SK-N-SH treated with all-trans-retinoic acid at 6 μM for 48 hours (cell line): ENCODE measurements at regions not wholly inside any gene's neighbourhood (a gene's known extent, or its start where the extent isn't known, plus 50 kb on each side); places are given as distances from the start of the nearest gene placed in this dataset.

Source experiments
- ATAC-seq: fragments of 200-7000 bp; cut with Tn5 transposase; 3 replicates; pipeline ENCODE4 v1.9.1; 2020; ENCODE audit warnings: mild to moderate bottlenecking, moderate library complexity
- ARNTL ChIP-seq: fragments of 450-650 bp; formaldehyde crosslinking; IDR thresholded peaks from 2 replicates; pipeline ENCODE4 v1.5.0; 2020; ENCODE audit warnings: low read depth, mild to moderate bottlenecking, moderate library complexity, borderline replicate concordance
- BACH2 ChIP-seq: fragments of 250-450 bp; sonication (Bioruptor Pico); IDR thresholded peaks from 2 replicates; pipeline ENCODE4 v1.9.0; 2021; ENCODE audit warnings: mild to moderate bottlenecking, borderline replicate concordance
- CREB5 ChIP-seq: fragments of 250-450 bp; sonication (Bioruptor Pico); IDR thresholded peaks from 2 replicates; pipeline ENCODE4 v1.5.1; 2020; ENCODE audit warnings: low read depth, mild to moderate bottlenecking, moderate library complexity
- CSDC2 ChIP-seq: fragments of 250-450 bp; sonication (Bioruptor Pico); IDR thresholded peaks from 2 replicates; pipeline ENCODE4 v1.5.0; 2020; ENCODE audit warnings: mild to moderate bottlenecking, moderate library complexity
- CSRNP3 ChIP-seq: fragments of 250-450 bp; sonication (Bioruptor Pico); IDR thresholded peaks from 2 replicates; pipeline ENCODE4 v1.5.1; 2021; ENCODE audit warnings: mild to moderate bottlenecking, moderate library complexity
- ESRRG ChIP-seq: fragments of 250-450 bp; sonication (Bioruptor Pico); IDR thresholded peaks from 2 replicates; pipeline ENCODE4 v1.6.1; 2021; ENCODE audit warnings: mild to moderate bottlenecking
- GLIS3 ChIP-seq: fragments of 250-450 bp; sonication (Bioruptor Pico); IDR thresholded peaks from 2 replicates; pipeline ENCODE4 v1.5.0; 2020; ENCODE audit warnings: mild to moderate bottlenecking, moderate library complexity
- ISL1 ChIP-seq: fragments of 250-450 bp; sonication (Bioruptor Pico); IDR thresholded peaks from 2 replicates; pipeline ENCODE4 v2.1.2; 2022; ENCODE audit warnings: mild to moderate bottlenecking, moderate library complexity
- OSR1 ChIP-seq: fragments of 250-450 bp; sonication (Bioruptor Pico); IDR thresholded peaks from 2 replicates; pipeline ENCODE4 v1.8.0; 2022; ENCODE audit warnings: moderate library complexity, mild to moderate bottlenecking, inconsistent platforms
- PATZ1 ChIP-seq: fragments of 250-450 bp; sonication (Bioruptor Pico); IDR thresholded peaks from 2 replicates; pipeline ENCODE4 v1.8.0; 2020; ENCODE audit warnings: mild to moderate bottlenecking, moderate library complexity, borderline replicate concordance
- PPARA ChIP-seq: fragments of 250-450 bp; sonication (Bioruptor Pico); IDR thresholded peaks from 2 replicates; pipeline ENCODE4 v1.5.0; 2020; ENCODE audit warnings: mild to moderate bottlenecking, borderline replicate concordance
- RARB ChIP-seq: fragments of 250-450 bp; sonication (Bioruptor Pico); IDR thresholded peaks from 2 replicates; pipeline ENCODE4 v1.8.0; 2021; ENCODE audit warnings: mild to moderate bottlenecking, moderate library complexity
- TCF4 ChIP-seq: fragments of 250-450 bp; sonication (Bioruptor Pico); IDR thresholded peaks from 2 replicates; pipeline ENCODE4 v1.8.0; 2021; ENCODE audit warnings: mild to moderate bottlenecking, moderate library complexity, borderline replicate concordance
- TOX ChIP-seq: fragments of 250-450 bp; sonication (Bioruptor Pico); IDR thresholded peaks from 2 replicates; pipeline ENCODE4 v1.8.0; 2021; ENCODE audit warnings: mild to moderate bottlenecking, moderate library complexity, borderline replicate concordance
- TSHZ2 ChIP-seq: fragments of 250-450 bp; sonication (Bioruptor Pico); IDR thresholded peaks from 2 replicates; pipeline ENCODE4 v1.5.0; 2020; ENCODE audit warnings: mild to moderate bottlenecking, moderate library complexity
- ZC3H10 ChIP-seq: fragments of 250-450 bp; sonication (Bioruptor Pico); IDR thresholded peaks from 2 replicates; pipeline ENCODE4 v1.5.1; 2021; ENCODE audit warnings: mild to moderate bottlenecking, moderate library complexity
- ZFP3 ChIP-seq: fragments of 250-450 bp; sonication (Bioruptor Pico); IDR thresholded peaks from 2 replicates; pipeline ENCODE4 v1.5.0; 2020; ENCODE audit warnings: mild to moderate bottlenecking, moderate library complexity
- ZNF565 ChIP-seq: fragments of 450-650 bp; formaldehyde crosslinking; conservative IDR thresholded peaks from 2 replicates; pipeline ENCODE4 v1.5.0; 2020; ENCODE audit warnings: low read depth, mild to moderate bottlenecking, moderate library complexity
- TF ChIP-seq, protein P1 (sequence below): fragments of 250-450 bp; sonication (Bioruptor Pico); IDR thresholded peaks from 2 replicates; pipeline ENCODE4 v1.8.0; 2021; ENCODE audit warnings: low read depth, mild to moderate bottlenecking, moderate library complexity, borderline replicate concordance

DNA sequence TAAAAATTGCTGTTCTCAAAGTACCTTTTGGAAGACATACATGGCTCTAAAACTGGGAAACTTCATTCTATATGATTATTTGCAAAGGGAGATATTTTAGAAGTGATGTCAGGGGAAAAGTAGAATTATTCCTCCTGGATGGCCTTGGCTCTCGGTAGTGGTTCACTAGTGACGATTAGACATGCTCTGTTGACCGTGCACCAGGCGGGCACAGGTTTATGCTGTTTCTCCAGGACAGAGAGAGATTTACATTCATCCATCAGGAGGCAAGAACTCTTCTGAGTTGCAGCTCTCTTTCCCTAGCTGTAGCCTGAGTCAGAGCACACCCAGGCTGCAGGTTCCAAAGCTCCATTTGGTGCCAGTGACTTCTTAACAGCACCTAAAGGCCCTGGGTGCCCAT, 184.9 kb upstream of the WDR11 start:
- no peak for ATAC-seq
- TF ChIP-seq, protein P1, sequence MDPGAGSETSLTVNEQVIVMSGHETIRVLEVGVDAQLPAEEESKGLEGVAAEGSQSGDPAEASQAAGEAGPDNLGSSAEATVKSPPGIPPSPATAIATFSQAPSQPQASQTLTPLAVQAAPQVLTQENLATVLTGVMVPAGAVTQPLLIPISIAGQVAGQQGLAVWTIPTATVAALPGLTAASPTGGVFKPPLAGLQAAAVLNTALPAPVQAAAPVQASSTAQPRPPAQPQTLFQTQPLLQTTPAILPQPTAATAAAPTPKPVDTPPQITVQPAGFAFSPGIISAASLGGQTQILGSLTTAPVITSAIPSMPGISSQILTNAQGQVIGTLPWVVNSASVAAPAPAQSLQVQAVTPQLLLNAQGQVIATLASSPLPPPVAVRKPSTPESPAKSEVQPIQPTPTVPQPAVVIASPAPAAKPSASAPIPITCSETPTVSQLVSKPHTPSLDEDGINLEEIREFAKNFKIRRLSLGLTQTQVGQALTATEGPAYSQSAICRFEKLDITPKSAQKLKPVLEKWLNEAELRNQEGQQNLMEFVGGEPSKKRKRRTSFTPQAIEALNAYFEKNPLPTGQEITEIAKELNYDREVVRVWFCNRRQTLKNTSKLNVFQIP (CRISPR knock-in tag): no peak
- no peak for TF ChIP-seq CSDC2 (CRISPR knock-in tag)
- TF ChIP-seq OSR1 (CRISPR knock-in tag): no peak
- TF ChIP-seq TSHZ2 (CRISPR knock-in tag): no peak
- no peak for TF ChIP-seq PATZ1 (CRISPR knock-in tag)
- no peak for TF ChIP-seq GLIS3 (CRISPR knock-in tag)
- no peak for TF ChIP-seq BACH2 (CRISPR knock-in tag)
- no peak for TF ChIP-seq ZNF565 (CRISPR knock-in tag)
- TF ChIP-seq CREB5: no peak
- TF ChIP-seq ZC3H10 (CRISPR knock-in tag): no peak
- no peak for TF ChIP-seq RARB (CRISPR knock-in tag)
- no peak for TF ChIP-seq TCF4

GRCh38 chr10:120667276-120667675, 183.9 kb upstream of the WDR11 start:
- TF ChIP-seq CSRNP3 (CRISPR knock-in tag): no peak
- no peak for TF ChIP-seq PPARA (CRISPR knock-in tag)
- no peak for TF ChIP-seq OSR1 (CRISPR knock-in tag)
- TF ChIP-seq TCF4: no peak
- no peak for TF ChIP-seq PATZ1 (CRISPR knock-in tag)
- ATAC-seq: no peak

DNA sequence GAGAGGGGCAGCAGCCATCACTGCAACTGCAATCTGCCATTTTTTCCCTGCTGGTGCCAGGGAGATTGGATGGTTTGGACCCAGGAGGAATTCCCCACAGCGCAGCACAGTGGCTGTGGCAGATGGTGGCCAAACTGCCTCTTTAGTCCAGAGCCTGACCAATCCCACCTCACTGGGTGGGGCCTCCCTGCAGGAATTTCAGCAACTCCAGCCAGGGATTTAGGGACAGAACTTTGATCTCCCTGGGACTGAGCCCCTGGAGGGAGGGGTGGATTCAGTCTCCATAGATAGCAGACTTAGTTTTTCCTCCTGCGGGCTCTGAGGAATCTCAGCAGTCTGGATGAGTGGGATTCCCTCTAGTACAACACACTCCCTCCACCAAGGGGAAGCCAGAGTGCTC, 179.7 kb upstream of the WDR11 start:
- ATAC-seq: no peak
- TF ChIP-seq ARNTL (CRISPR knock-in tag) (no peak), ZNF565 (CRISPR knock-in tag) (no peak), ISL1 (CRISPR knock-in tag) (no peak), OSR1 (CRISPR knock-in tag) (no peak), TOX (no peak), ZFP3 (CRISPR knock-in tag) (no peak), ESRRG (CRISPR knock-in tag) (no peak), BACH2 (CRISPR knock-in tag) (no peak), PATZ1 (CRISPR knock-in tag) (no peak), TCF4 (no peak)
- TF ChIP-seq, all 23 proteins: peak for 0
